Ovary (tissue), 7 donors: ENCODE measurements at regions not wholly inside any gene's neighbourhood (a gene's known extent, or its start where the extent isn't known, plus 50 kb on each side); places are given as distances from the start of the nearest gene placed in this dataset.

ENCODE experiments used
- DNase-seq, 5 donors: peaks; one replicate each; pipeline ENCODE4 v3.0.0-alpha.2; 2019 to 2020
- H3K27ac ChIP-seq, 2 donors: fragments of 200-600 bp; one replicate each; pipeline versions ENCODE4 v1.5.1 to v1.8.0; 2019 to 2022
- H3K27me3 ChIP-seq: fragments of 200-600 bp; one replicate; pipeline ENCODE4 v1.8.0; 2022
- H3K36me3 ChIP-seq: fragments of 200-600 bp; sonication (generic); one replicate; pipeline ENCODE4 v1.5.1; 2019
- H3K4me1 ChIP-seq: one replicate; pipeline ENCODE4 v1.8.1; 2013; ENCODE audit warnings: mild to moderate bottlenecking, moderate library complexity; ENCODE audit not compliant: insufficient read depth
- H3K4me3 ChIP-seq: fragments of 200-600 bp; sonication (generic); one replicate; pipeline ENCODE4 v1.5.1; 2017
- H3K9me3 ChIP-seq, 2 donors: fragments of 200-600 bp in 1 of 2; sonication (generic) in 1 of 2; one replicate each; pipeline versions ENCODE4 v1.5.1 to v1.8.1; 2013 to 2019; ENCODE audit warnings: mild to moderate bottlenecking in 1 of 2, moderate library complexity in 1 of 2
- EP300 ChIP-seq: sonication (generic); formaldehyde crosslinking; IDR thresholded peaks from one replicate; pipeline ENCODE4 v1.6.1; 2017; ENCODE audit warnings: antibody characterized with exemption
- POLR2A ChIP-seq: fragments of 450-650 bp; IDR thresholded peaks from one replicate; pipeline ENCODE4 v1.6.1; 2017; ENCODE audit warnings: antibody characterized with exemption, mild to moderate bottlenecking, moderate library complexity
- WGBS, 3 donors: extraction: QIAGEN DNeasy Blood & Tissue Kit in 1 of 3; methylation state at CpG; one replicate each; pipeline versions ENCODE4 v1.1.5 to v1.1.7; 2013 to 2017; 5-methylcytosine and 5-hydroxymethylcytosine counted together
- intact Hi-C, 4 donors: fragments of 100-400 bp; cut with DNase I; formaldehyde crosslinking; loops; one replicate each; pipeline versions ENCODE4 v1.11.0 to v1.15.1; 2022 to 2023
- TF ChIP-seq, protein P1 (sequence below), 3 donors: fragments of 450-650 bp in 2 of 3; fragments of 200-600 bp in 1 of 3; IDR thresholded peaks; one replicate each; pipeline versions ENCODE4 v1.5.1 to v1.8.0; 2016 to 2022; ENCODE audit warnings: antibody characterized with exemption in 3 of 3, mild to moderate bottlenecking in 1 of 3
- donor health status: DM: no; HTN: no; CAD: no; lungs with moderate emphysema.
- donor health status: DM: no; HTN: no; CAD: no.
- donor health status: Bipolar disorder and iron deficiency.
- donor health status: DM: no; HTN: no; CAD: no.
- donor health status: DM: yes; HTN: yes; CAD: no.

DNA sequence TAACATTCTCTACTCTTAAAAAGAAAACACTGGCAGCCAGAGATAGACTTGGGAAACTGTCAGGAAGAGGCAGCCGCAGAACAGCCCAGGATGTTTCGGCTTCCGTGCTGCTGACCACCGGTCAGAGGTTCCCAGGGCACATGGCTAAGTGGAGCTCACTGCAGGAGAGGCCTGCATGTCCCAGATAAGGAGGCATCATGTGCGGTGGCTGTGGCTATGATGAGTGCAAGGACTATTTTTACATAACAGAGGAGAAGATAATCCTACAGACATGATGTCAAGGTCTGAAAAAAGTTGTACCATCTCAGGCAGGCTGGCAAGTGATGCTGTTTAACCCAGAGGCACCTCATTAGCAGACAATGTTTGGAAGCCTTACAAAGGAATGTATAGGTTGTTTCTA is 252.3 kb downstream of the CYRIA start:
- no peak for DNase-seq
- Histone ChIP-seq H3K4me3 (no peak overlapping the region), H3K9me3 (no peaks in the 10 kb centered on the region), H3K36me3 (no peaks in the 10 kb centered on the region), H3K4me1 (no peaks in the 10 kb centered on the region), H3K27ac (no peak overlapping the region), H3K27me3 (no peaks in the 10 kb centered on the region)
- no peak for TF ChIP-seq EP300
- TF ChIP-seq POLR2A = no peak
- TF ChIP-seq, protein P1, sequence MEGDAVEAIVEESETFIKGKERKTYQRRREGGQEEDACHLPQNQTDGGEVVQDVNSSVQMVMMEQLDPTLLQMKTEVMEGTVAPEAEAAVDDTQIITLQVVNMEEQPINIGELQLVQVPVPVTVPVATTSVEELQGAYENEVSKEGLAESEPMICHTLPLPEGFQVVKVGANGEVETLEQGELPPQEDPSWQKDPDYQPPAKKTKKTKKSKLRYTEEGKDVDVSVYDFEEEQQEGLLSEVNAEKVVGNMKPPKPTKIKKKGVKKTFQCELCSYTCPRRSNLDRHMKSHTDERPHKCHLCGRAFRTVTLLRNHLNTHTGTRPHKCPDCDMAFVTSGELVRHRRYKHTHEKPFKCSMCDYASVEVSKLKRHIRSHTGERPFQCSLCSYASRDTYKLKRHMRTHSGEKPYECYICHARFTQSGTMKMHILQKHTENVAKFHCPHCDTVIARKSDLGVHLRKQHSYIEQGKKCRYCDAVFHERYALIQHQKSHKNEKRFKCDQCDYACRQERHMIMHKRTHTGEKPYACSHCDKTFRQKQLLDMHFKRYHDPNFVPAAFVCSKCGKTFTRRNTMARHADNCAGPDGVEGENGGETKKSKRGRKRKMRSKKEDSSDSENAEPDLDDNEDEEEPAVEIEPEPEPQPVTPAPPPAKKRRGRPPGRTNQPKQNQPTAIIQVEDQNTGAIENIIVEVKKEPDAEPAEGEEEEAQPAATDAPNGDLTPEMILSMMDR (IDR thresholded peaks at IDR 0.05) = no peak
- WGBS, 3 donors = 51 to 74% (median 52%) methylated on average over 5 of the region's 5 CpGs
- intact Hi-C loops = no loop called here

DNA sequence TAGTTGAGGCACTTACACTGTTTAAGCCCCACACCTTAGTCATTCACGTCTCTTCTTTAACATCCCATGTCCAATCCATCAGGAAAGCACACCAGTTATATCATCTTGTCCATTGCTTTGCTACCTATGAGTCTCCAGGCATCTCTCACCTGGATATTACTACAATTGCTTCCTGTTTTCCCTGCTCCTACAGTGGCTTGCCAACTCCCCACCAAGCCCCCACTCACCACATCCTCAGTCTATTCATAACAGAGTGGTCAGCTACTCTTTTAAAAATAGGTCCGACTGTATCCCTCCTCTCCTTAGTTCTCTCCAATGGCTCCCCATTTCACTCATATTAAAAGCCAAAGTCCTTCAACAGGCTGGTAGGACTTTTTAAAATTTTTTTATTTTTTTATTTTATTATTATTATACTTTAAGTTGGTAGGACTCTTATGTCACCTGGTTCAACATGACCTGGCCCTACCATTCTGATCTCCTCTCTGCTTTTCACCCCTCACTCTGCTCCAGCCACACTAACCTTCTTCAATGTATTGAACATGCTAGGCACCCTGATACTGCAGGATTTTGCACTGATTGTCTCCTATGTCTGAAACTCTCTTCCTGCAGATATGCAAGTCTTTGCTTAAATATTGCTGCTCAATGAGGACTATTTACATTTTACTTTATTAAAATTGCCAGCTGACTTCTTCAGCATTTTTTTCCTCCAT is 253.2 kb downstream of the CYRIA start:
- TF ChIP-seq, protein P1 (IDR thresholded peaks at IDR 0.05) = no peak
- TF ChIP-seq EP300 (no peak), POLR2A (no peak)
- Histone ChIP-seq H3K27me3 (no peaks in the 10 kb centered on the region), H3K27ac (no peak overlapping the region), H3K36me3 (no peaks in the 10 kb centered on the region), H3K4me3 (no peak overlapping the region), H3K9me3 (no peaks in the 10 kb centered on the region), H3K4me1 (no peaks in the 10 kb centered on the region)
- intact Hi-C loops = no loop called here
- no peak for DNase-seq
- 89 to 96% (median 90%) methylated on average over 2 of the region's 2 CpGs for WGBS, 3 donors

DNA sequence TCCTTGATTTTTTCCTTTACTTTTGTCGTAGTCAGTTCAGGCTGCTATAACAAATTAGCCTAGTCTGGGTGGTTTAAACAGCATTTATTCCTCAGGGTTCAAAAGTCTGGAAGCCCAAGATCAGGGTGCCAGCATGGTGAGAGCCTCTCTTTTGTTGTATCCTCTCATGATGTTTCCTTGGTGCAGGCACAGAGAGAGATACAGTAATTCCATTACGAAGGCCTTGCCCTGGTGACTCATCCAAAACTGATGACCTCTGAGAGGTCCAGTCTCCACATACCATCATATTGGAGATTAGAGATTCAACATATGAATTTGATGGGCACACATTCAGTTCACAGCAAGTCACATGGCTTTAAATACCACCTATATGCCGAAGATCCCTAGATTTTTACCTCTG is 253.8 kb downstream of the CYRIA start:
- no peaks in the 10 kb centered on the region for H3K36me3 ChIP-seq
- H3K27ac ChIP-seq = no peak overlapping the region
- WGBS, 3 donors = 86 to 93% (median 90%) methylated on average over 3 of the region's 3 CpGs
- no peaks in the 10 kb centered on the region for H3K9me3 ChIP-seq
- no peaks in the 10 kb centered on the region for H3K27me3 ChIP-seq
- H3K4me1 ChIP-seq = no peaks in the 10 kb centered on the region
- no peak for DNase-seq
- no peak overlapping the region for H3K4me3 ChIP-seq
- no peak for TF ChIP-seq EP300
- no peak for TF ChIP-seq POLR2A
- TF ChIP-seq, protein P1 (IDR thresholded peaks at IDR 0.05) = no peak
- intact Hi-C loops = no loop called here

DNA sequence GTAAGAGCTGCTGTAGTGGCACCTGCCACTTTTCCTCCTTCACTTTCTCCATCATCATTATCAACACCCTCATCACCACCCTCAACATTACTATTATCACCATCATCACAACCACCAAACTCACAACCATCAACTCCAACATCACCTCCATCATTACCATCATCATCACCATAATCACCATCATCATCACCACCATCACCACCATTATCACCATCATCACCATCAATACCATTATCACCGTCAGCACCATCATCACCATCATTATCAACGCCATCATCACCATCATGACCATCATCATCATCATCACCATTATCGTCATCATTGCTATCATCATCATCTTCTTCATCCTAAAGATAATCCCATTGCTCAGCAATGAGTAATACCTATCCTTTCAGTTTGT is 255.8 kb downstream of the CYRIA start:
- H3K4me1 ChIP-seq = no peaks in the 10 kb centered on the region
- H3K27ac ChIP-seq = no peak overlapping the region
- no peaks in the 10 kb centered on the region for H3K9me3 ChIP-seq
- no peaks in the 10 kb centered on the region for H3K27me3 ChIP-seq
- H3K36me3 ChIP-seq = no peaks in the 10 kb centered on the region
- intact Hi-C loops = no loop called here
- 93 to 96% (median 95%) methylated on average over 3 of the region's 3 CpGs for WGBS, 3 donors
- no peak for DNase-seq
- TF ChIP-seq EP300 = no peak
- TF ChIP-seq POLR2A = no peak
- TF ChIP-seq, protein P1 (IDR thresholded peaks at IDR 0.05) = no peak
- H3K4me3 ChIP-seq = no peak overlapping the region
